HG03103 (cell line): ENCODE measurements at regions not wholly inside any gene's neighbourhood (a gene's known extent, or its start where the extent isn't known, plus 50 kb on each side); places are given as distances from the start of the nearest gene placed in this dataset.

Source experiments
- ATAC-seq: cut with Tn5 transposase; IDR thresholded peaks from one replicate; pipeline ENCODE4 v1.9.1; 2021; ENCODE audit warnings: low read depth; ENCODE audit not compliant: unreplicated experiment

- no peak for ATAC-seq
Observed at GRCh38 chr2:79453918-79454317, 58.9 kb upstream of the CTNNA2 start.

GRCh38 chr2:79452651-79453050, 60.2 kb upstream of the CTNNA2 start:
- no peak for ATAC-seq

- no peak for ATAC-seq
Observed at GRCh38 chr2:79447463-79447862, 65.4 kb upstream of the CTNNA2 start.

GRCh38 chr2:79446313-79446712, 66.5 kb upstream of the CTNNA2 start:
- no peak for ATAC-seq

GRCh38 chr2:79437433-79438267, 75.2 kb upstream of the CTNNA2 start:
- ATAC-seq, result no peak

- ATAC-seq, result no peak
Observed at GRCh38 chr2:79434362-79434761, 78.5 kb upstream of the CTNNA2 start.

- ATAC-seq, result no peak
Observed at GRCh38 chr2:79432731-79433146, 80.1 kb upstream of the CTNNA2 start.

- ATAC-seq, result no peak
Observed at GRCh38 chr2:79428745-79429144, 84.1 kb upstream of the CTNNA2 start.

GRCh38 chr2:79414690-79415089, 98.2 kb upstream of the CTNNA2 start:
- no peak for ATAC-seq

GRCh38 chr2:79394485-79394859, 118.4 kb upstream of the CTNNA2 start:
- no peak for ATAC-seq

- no peak for ATAC-seq
Observed at GRCh38 chr2:79393806-79394484, 118.9 kb upstream of the CTNNA2 start.

GRCh38 chr2:79393107-79393685, 119.7 kb upstream of the CTNNA2 start:
- ATAC-seq, result no peak

- ATAC-seq, result no peak
Observed at GRCh38 chr2:79389481-79389880, 123.4 kb upstream of the CTNNA2 start.

- no peak for ATAC-seq
Observed at GRCh38 chr2:79388024-79388423, 124.8 kb upstream of the CTNNA2 start.

GRCh38 chr2:79387431-79387830, 125.4 kb upstream of the CTNNA2 start:
- no peak for ATAC-seq

GRCh38 chr2:79383681-79384080, 129.2 kb upstream of the CTNNA2 start:
- ATAC-seq, result no peak

GRCh38 chr2:79375817-79376216, 137.0 kb upstream of the CTNNA2 start:
- ATAC-seq, result no peak

GRCh38 chr2:79373358-79374130, 139.3 kb upstream of the CTNNA2 start:
- no peak for ATAC-seq

GRCh38 chr2:79370976-79371538, 141.8 kb upstream of the CTNNA2 start:
- ATAC-seq, result no peak

GRCh38 chr2:79369127-79369526, 143.7 kb upstream of the CTNNA2 start:
- no peak for ATAC-seq
